Endodermal cell (in vitro differentiated cells): ENCODE measurements at regions not wholly inside any gene's neighbourhood (a gene's known extent, or its start where the extent isn't known, plus 50 kb on each side); places are given as distances from the start of the nearest gene placed in this dataset.

Experiments
- DNase-seq: peaks from one replicate; pipeline ENCODE4 v3.0.0-alpha.2; 2017
- H3K27ac ChIP-seq: 2 replicates; pipeline ENCODE4 v1.5.1; 2013; ENCODE audit warnings: mild to moderate bottlenecking, low read depth, low read length, moderate library complexity
- H3K27me3 ChIP-seq: 2 replicates; pipeline ENCODE4 v1.6.1; 2013; ENCODE audit warnings: mild to moderate bottlenecking, low read length, moderate library complexity; ENCODE audit not compliant: insufficient read depth, control insufficient read depth, poor library complexity, severe bottlenecking
- H3K36me3 ChIP-seq: 2 replicates; pipeline ENCODE4 v1.7.0; 2013; ENCODE audit warnings: mild to moderate bottlenecking, low read length, moderate library complexity; ENCODE audit not compliant: control insufficient read depth, insufficient read depth
- H3K4me1 ChIP-seq: one replicate; pipeline ENCODE4 v1.7.0; 2013; ENCODE audit warnings: low read length; ENCODE audit not compliant: control insufficient read depth, insufficient read depth
- H3K4me3 ChIP-seq: 2 replicates; pipeline ENCODE4 v1.5.1; 2013; ENCODE audit warnings: mild to moderate bottlenecking, low read length, moderate library complexity
- H3K9ac ChIP-seq: 2 replicates; pipeline ENCODE4 v1.6.1; 2013; ENCODE audit warnings: mild to moderate bottlenecking, low read length, moderate library complexity; ENCODE audit not compliant: poor library complexity, severe bottlenecking; ENCODE audit errors: extremely low read depth
- H3K9me3 ChIP-seq: 2 replicates; pipeline ENCODE4 v1.6.1; 2013; ENCODE audit warnings: mild to moderate bottlenecking, low read length, moderate library complexity; ENCODE audit not compliant: control insufficient read depth
- H3K27ac Mint-ChIP-seq: 2 replicates; pipeline ENCODE4 v1.8.0; 2020; ENCODE audit warnings: mixed read lengths
- H3K27me3 Mint-ChIP-seq: 2 replicates; pipeline ENCODE4 v1.8.0; 2021; ENCODE audit warnings: mild to moderate bottlenecking, mixed read lengths; ENCODE audit not compliant: insufficient read depth
- H3K36me3 Mint-ChIP-seq: 2 replicates; pipeline ENCODE4 v1.8.0; 2020; ENCODE audit warnings: low read depth, mixed read lengths
- H3K4me1 Mint-ChIP-seq: 2 replicates; pipeline ENCODE4 v1.8.0; 2020; ENCODE audit warnings: mixed read lengths
- H3K4me3 Mint-ChIP-seq: 2 replicates; pipeline ENCODE4 v1.8.0; 2020; ENCODE audit warnings: mild to moderate bottlenecking, moderate library complexity, mixed read lengths
- H3K9me3 Mint-ChIP-seq: 2 replicates; pipeline ENCODE4 v1.8.0; 2020; ENCODE audit warnings: mild to moderate bottlenecking, mixed read lengths
- WGBS, 2 experiments: methylation state at CpG; one replicate each; pipeline versions ENCODE4 v1.1.5 to v1.1.7; 2013; ENCODE audit warnings: missing lambda C conversion rate in 2 of 2, mixed read lengths in 1 of 2; ENCODE audit not compliant: insufficient coverage in 1 of 2, insufficient read length in 1 of 2; 5-methylcytosine and 5-hydroxymethylcytosine counted together
- TF ChIP-seq, protein P1 (sequence below): fragments of 200-600 bp; sonication (generic); conservative IDR thresholded peaks from 2 replicates; pipeline ENCODE4 v1.5.0; 2021; ENCODE audit warnings: antibody characterized with exemption, mild to moderate bottlenecking

DNA sequence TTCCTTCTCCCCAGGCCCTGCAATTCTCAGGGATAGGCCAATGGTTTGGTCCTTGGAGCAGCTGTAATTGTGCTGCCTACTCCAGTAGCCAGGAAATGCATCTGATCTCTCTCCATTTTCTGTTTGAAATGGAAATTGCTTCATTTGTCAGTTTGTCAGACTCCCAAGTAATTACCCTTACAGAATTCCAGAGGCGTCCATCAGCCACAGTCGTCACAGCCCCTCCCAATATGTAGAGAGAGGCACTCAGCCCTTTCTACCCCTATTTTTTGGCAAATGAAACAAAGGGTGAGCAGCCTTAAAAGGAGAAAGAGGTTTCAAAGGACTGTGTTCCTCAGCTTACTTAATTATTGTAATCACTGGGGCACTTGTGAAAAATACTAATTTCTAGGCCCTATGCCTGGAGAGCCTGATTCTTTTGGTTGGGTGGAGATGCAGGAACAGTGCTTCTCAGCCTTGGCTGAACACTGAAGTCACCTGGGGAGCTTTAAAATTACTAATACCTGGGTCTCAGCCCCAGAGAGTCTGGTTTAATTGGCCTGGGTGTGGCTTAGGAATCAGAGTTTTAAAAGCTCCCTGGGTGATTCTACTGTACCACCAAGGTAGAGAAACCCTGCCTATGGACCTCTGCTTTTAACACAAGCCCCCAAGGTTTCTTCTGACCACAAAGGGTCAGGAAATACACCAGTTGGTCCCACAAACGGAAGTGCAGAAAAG is 190.0 kb downstream of the EMP1 start:
- Mint-ChIP-seq H3K36me3 (no peaks in the 10 kb centered on the region), H3K27ac (no peak overlapping the region), H3K9me3 (peaks cover 4% of the 10 kb centered on the region), H3K4me1 (peaks cover 30% of the 10 kb centered on the region), H3K27me3 (peaks cover 58% of the 10 kb centered on the region), H3K4me3 (no peak overlapping the region)
- no peaks in the 10 kb centered on the region for H3K9me3 ChIP-seq
- peaks cover 9% of the 10 kb centered on the region for H3K4me1 ChIP-seq
- no peak overlapping the region for H3K4me3 ChIP-seq
- 71 to 85% methylated on average over 1 to 3 of the region's 3 CpGs for WGBS, 2 experiments
- H3K36me3 ChIP-seq = no peaks in the 10 kb centered on the region
- peak; percentile 32 for DNase-seq
- TF ChIP-seq, protein P1, sequence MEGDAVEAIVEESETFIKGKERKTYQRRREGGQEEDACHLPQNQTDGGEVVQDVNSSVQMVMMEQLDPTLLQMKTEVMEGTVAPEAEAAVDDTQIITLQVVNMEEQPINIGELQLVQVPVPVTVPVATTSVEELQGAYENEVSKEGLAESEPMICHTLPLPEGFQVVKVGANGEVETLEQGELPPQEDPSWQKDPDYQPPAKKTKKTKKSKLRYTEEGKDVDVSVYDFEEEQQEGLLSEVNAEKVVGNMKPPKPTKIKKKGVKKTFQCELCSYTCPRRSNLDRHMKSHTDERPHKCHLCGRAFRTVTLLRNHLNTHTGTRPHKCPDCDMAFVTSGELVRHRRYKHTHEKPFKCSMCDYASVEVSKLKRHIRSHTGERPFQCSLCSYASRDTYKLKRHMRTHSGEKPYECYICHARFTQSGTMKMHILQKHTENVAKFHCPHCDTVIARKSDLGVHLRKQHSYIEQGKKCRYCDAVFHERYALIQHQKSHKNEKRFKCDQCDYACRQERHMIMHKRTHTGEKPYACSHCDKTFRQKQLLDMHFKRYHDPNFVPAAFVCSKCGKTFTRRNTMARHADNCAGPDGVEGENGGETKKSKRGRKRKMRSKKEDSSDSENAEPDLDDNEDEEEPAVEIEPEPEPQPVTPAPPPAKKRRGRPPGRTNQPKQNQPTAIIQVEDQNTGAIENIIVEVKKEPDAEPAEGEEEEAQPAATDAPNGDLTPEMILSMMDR = no peak
- H3K27me3 ChIP-seq = peaks cover 14% of the 10 kb centered on the region
- no peak overlapping the region for H3K27ac ChIP-seq
- no peak overlapping the region for H3K9ac ChIP-seq

DNA sequence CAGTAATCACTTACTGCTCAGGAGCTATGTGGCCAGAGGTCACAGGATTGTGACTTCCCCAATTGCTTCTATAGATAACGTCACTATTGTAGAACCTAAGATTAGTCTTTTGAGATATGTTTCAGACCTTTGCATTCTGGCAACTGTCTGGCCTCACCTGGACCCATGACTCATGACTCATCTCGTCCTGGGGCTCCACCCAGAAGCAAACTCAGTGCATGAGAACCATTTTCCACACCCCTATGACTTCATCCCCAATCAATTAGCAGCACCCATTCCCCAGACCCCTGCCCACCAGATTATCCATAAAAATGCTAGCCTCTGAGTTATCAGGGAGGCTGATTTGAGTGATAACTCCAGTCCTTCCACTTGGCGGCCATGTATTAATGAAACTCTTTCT is 186.9 kb downstream of the EMP1 start:
- WGBS, 2 experiments = 85 to 92% methylated on average over 3 of the region's 3 CpGs
- H3K9ac ChIP-seq = no peak overlapping the region
- H3K36me3 ChIP-seq = no peaks in the 10 kb centered on the region
- Mint-ChIP-seq H3K36me3 (no peaks in the 10 kb centered on the region), H3K4me1 (peaks cover 51% of the 10 kb centered on the region), H3K4me3 (no peak overlapping the region), H3K27ac (no peak overlapping the region), H3K9me3 (no peaks in the 10 kb centered on the region), H3K27me3 (peaks cover 59% of the 10 kb centered on the region)
- peak; percentile 30 for DNase-seq
- H3K9me3 ChIP-seq = no peaks in the 10 kb centered on the region
- TF ChIP-seq, protein P1 = no peak
- H3K27me3 ChIP-seq = peaks cover 12% of the 10 kb centered on the region
- H3K4me3 ChIP-seq = no peak overlapping the region
- no peak overlapping the region for H3K27ac ChIP-seq
- H3K4me1 ChIP-seq = peaks cover 9% of the 10 kb centered on the region

DNA sequence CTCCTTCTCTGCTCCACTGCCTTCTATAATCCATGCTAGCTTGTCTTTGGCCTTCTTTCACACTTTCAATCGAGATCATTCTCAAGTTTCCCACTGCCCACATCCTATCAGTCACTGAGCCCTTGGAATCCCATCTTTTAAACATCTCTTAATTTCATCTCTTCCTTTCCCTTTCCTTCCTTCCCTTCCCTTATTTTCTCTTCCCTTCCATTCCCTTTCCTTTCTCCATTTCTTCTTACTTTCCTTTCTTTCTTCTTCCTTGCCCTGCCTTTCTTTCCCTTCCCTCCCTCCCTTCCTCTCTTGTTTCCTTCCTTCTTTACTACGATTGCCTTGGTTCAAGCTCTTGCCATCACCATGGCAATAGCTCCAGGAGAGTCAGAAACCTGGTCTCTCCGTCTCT is 183.8 kb downstream of the EMP1 start:
- no peak for DNase-seq
- Histone ChIP-seq H3K9me3 (peaks cover 8% of the 10 kb centered on the region), H3K9ac (no peak overlapping the region), H3K4me3 (no peak overlapping the region), H3K27ac (no peak overlapping the region), H3K4me1 (peaks cover 9% of the 10 kb centered on the region), H3K36me3 (no peaks in the 10 kb centered on the region), H3K27me3 (peaks cover 9% of the 10 kb centered on the region)
- Mint-ChIP-seq H3K27me3 (peaks cover 43% of the 10 kb centered on the region), H3K4me1 (peaks cover 66% of the 10 kb centered on the region), H3K9me3 (peaks cover 14% of the 10 kb centered on the region), H3K27ac (no peak overlapping the region), H3K4me3 (no peak overlapping the region), H3K36me3 (peaks cover 2% of the 10 kb centered on the region)
- TF ChIP-seq, protein P1 = no peak
- 91 to 97% methylated on average over 3 of the region's 3 CpGs for WGBS, 2 experiments
